HG02970 (cell line): ENCODE measurements at regions not wholly inside any gene's neighbourhood (a gene's known extent, or its start where the extent isn't known, plus 50 kb on each side); places are given as distances from the start of the nearest gene placed in this dataset.
"Not testable (repeated sequence)": the region's sequence is repeated elsewhere in the genome, so short reads cannot be mapped to it uniquely, and the experiment has no call there.

Experiments used
- ATAC-seq: cut with Tn5 transposase; IDR thresholded peaks from one replicate; pipeline ENCODE4 v1.9.1; 2021; ENCODE audit warnings: mild to moderate bottlenecking, moderate library complexity, moderate number of reproducible peaks; ENCODE audit not compliant: unreplicated experiment, low FRiP score

- no peak for ATAC-seq
These were observed 173.2 kb upstream of the FBN2 start for GRCh38 chr5:128711216-128711615.

- ATAC-seq: no peak
These were observed 176.5 kb upstream of the FBN2 start for GRCh38 chr5:128714551-128714950.

GRCh38 chr5:128722551-128722950, 184.5 kb upstream of the FBN2 start:
- ATAC-seq: no peak

- ATAC-seq: not testable (repeated sequence)
These were observed 192.0 kb upstream of the FBN2 start for GRCh38 chr5:128730021-128730420.

GRCh38 chr5:128735656-128736055, 197.6 kb upstream of the FBN2 start:
- ATAC-seq: not testable (repeated sequence)

- no peak for ATAC-seq
These were observed 198.5 kb upstream of the FBN2 start for GRCh38 chr5:128736553-128736952.

- no peak for ATAC-seq
These were observed 211.3 kb upstream of the FBN2 start for GRCh38 chr5:128749136-128749898.

- no peak for ATAC-seq
These were observed 212.1 kb upstream of the FBN2 start for GRCh38 chr5:128750155-128750554.

GRCh38 chr5:128757196-128757959, 207.9 kb upstream of the SLC27A6 start:
- no peak for ATAC-seq

- no peak for ATAC-seq
These were observed 202.5 kb upstream of the SLC27A6 start for GRCh38 chr5:128762661-128763306.

GRCh38 chr5:128763321-128763720, 202.0 kb upstream of the SLC27A6 start:
- no peak for ATAC-seq

GRCh38 chr5:128764601-128765310, 200.5 kb upstream of the SLC27A6 start:
- no peak for ATAC-seq

GRCh38 chr5:128765448-128766061, 199.7 kb upstream of the SLC27A6 start:
- no peak for ATAC-seq

- no peak for ATAC-seq
These were observed 198.9 kb upstream of the SLC27A6 start for GRCh38 chr5:128766406-128766805.

- ATAC-seq: no peak
These were observed 194.4 kb upstream of the SLC27A6 start for GRCh38 chr5:128770907-128771306.

- ATAC-seq: no peak
These were observed 192.9 kb upstream of the SLC27A6 start for GRCh38 chr5:128772356-128772755.

GRCh38 chr5:128773378-128773777, 191.9 kb upstream of the SLC27A6 start:
- ATAC-seq: no peak

GRCh38 chr5:128774605-128775004, 190.7 kb upstream of the SLC27A6 start:
- ATAC-seq: no peak

GRCh38 chr5:128775558-128775957, 189.7 kb upstream of the SLC27A6 start:
- no peak for ATAC-seq

- peak; percentile 59 for ATAC-seq
These were observed 188.2 kb upstream of the SLC27A6 start for GRCh38 chr5:128777052-128777451.
